T-helper 17 cell (primary cell): ENCODE measurements at regions not wholly inside any gene's neighbourhood (a gene's known extent, or its start where the extent isn't known, plus 50 kb on each side); places are given as distances from the start of the nearest gene placed in this dataset.

Experiments
- ATAC-seq: fragments of 150-1000 bp; cut with Tn5 transposase; 2 replicates; pipeline ENCODE4 v1.10.0; 2021; ENCODE audit warnings: mild to moderate bottlenecking, moderate library complexity
- DNase-seq, 3 donors: peaks; one replicate each; pipeline versions ENCODE4 v3.0.0 to v3.0.0-alpha.2; 2020 to 2021
- H3K9me3 ChIP-seq: one replicate; pipeline ENCODE4 v1.7.0; 2013; ENCODE audit warnings: low read length, mild to moderate bottlenecking; ENCODE audit not compliant: control insufficient read depth, poor library complexity, severe bottlenecking
- H3K27ac Mint-ChIP-seq: one replicate; pipeline ENCODE4 v1.8.0; 2022; ENCODE audit warnings: mild to moderate bottlenecking, moderate library complexity, mixed read lengths
- H3K27me3 Mint-ChIP-seq: one replicate; pipeline ENCODE4 v1.8.0; 2022; ENCODE audit warnings: mixed read lengths
- H3K36me3 Mint-ChIP-seq: one replicate; pipeline ENCODE4 v1.8.0; 2022; ENCODE audit warnings: low read depth, mixed read lengths
- H3K4me1 Mint-ChIP-seq: one replicate; pipeline ENCODE4 v1.8.0; 2022; ENCODE audit warnings: mild to moderate bottlenecking, mixed read lengths
- H3K4me3 Mint-ChIP-seq: one replicate; pipeline ENCODE4 v1.8.0; 2022; ENCODE audit warnings: mild to moderate bottlenecking, moderate library complexity, mixed read lengths

GRCh38 chr11:103530257-103530656, 421.0 kb downstream of the DYNC2H1 start:
- no peak overlapping the region for H3K27ac Mint-ChIP-seq
- H3K27me3 Mint-ChIP-seq, result peaks cover 43% of the 10 kb centered on the region

GRCh38 chr11:103532133-103532788, 423.0 kb downstream of the DYNC2H1 start:
- Mint-ChIP-seq H3K27me3 (peaks cover 40% of the 10 kb centered on the region), H3K4me3 (no peak overlapping the region), H3K4me1 (peaks cover under 1% of the 10 kb centered on the region), H3K36me3 (no peaks in the 10 kb centered on the region), H3K27ac (no peak overlapping the region)
- ATAC-seq, result no peak
- no peak for DNase-seq
- no peaks in the 10 kb centered on the region for H3K9me3 ChIP-seq

More at GRCh38 chr11:103530257-103530656, 421.0 kb downstream of the DYNC2H1 start:
- ATAC-seq (no peak), DNase-seq (no peak)
- Mint-ChIP-seq H3K4me3 (no peak overlapping the region), H3K36me3 (no peaks in the 10 kb centered on the region), H3K4me1 (no peaks in the 10 kb centered on the region)
- no peaks in the 10 kb centered on the region for H3K9me3 ChIP-seq

- H3K36me3 Mint-ChIP-seq, result no peaks in the 10 kb centered on the region
- DNase-seq, result no peak
Measured at GRCh38 chr11:103534191-103534590, 425.0 kb downstream of the DYNC2H1 start.

GRCh38 chr11:103534959-103535358, 425.7 kb downstream of the DYNC2H1 start:
- H3K36me3 Mint-ChIP-seq, result no peaks in the 10 kb centered on the region
- peaks cover 30% of the 10 kb centered on the region for H3K27me3 Mint-ChIP-seq
- no peak overlapping the region for H3K27ac Mint-ChIP-seq
- H3K4me3 Mint-ChIP-seq, result no peak overlapping the region
- no peaks in the 10 kb centered on the region for H3K9me3 ChIP-seq
- peaks cover 3% of the 10 kb centered on the region for H3K4me1 Mint-ChIP-seq
- DNase-seq (no peak), ATAC-seq (no peak)

More at GRCh38 chr11:103534191-103534590, 425.0 kb downstream of the DYNC2H1 start:
- no peaks in the 10 kb centered on the region for H3K9me3 ChIP-seq
- Mint-ChIP-seq H3K4me1 (peaks cover 3% of the 10 kb centered on the region), H3K27ac (no peak overlapping the region), H3K4me3 (no peak overlapping the region), H3K27me3 (peaks cover 33% of the 10 kb centered on the region)
- ATAC-seq, result no peak

- Mint-ChIP-seq H3K27ac (no peak overlapping the region), H3K36me3 (no peaks in the 10 kb centered on the region), H3K4me3 (no peak overlapping the region), H3K4me1 (peaks cover 3% of the 10 kb centered on the region), H3K27me3 (peaks cover 19% of the 10 kb centered on the region)
- no peak for ATAC-seq
- no peaks in the 10 kb centered on the region for H3K9me3 ChIP-seq
- no peak for DNase-seq
Measured at GRCh38 chr11:103536335-103536722, 427.1 kb downstream of the DYNC2H1 start.

GRCh38 chr11:103537904-103538502, 428.8 kb downstream of the DYNC2H1 start:
- no peaks in the 10 kb centered on the region for H3K36me3 Mint-ChIP-seq
- H3K4me1 Mint-ChIP-seq, result peaks cover 3% of the 10 kb centered on the region
- peaks cover 14% of the 10 kb centered on the region for H3K27me3 Mint-ChIP-seq
- no peaks in the 10 kb centered on the region for H3K9me3 ChIP-seq
- H3K4me3 Mint-ChIP-seq, result no peak overlapping the region
- no peak overlapping the region for H3K27ac Mint-ChIP-seq
- no peak for DNase-seq
- ATAC-seq, result no peak

GRCh38 chr11:103539166-103539565, 429.9 kb downstream of the DYNC2H1 start:
- DNase-seq (no peak), ATAC-seq (no peak)
- H3K36me3 Mint-ChIP-seq, result no peaks in the 10 kb centered on the region
- H3K27me3 Mint-ChIP-seq, result peaks cover 5% of the 10 kb centered on the region
- no peak overlapping the region for H3K27ac Mint-ChIP-seq
- H3K4me3 Mint-ChIP-seq, result no peak overlapping the region
- H3K9me3 ChIP-seq, result peaks cover 2% of the 10 kb centered on the region
- peaks cover 3% of the 10 kb centered on the region for H3K4me1 Mint-ChIP-seq

GRCh38 chr11:103541186-103541795, 432.1 kb downstream of the DYNC2H1 start:
- Mint-ChIP-seq H3K4me3 (no peak overlapping the region), H3K27ac (no peak overlapping the region), H3K4me1 (peaks cover 3% of the 10 kb centered on the region), H3K27me3 (no peaks in the 10 kb centered on the region), H3K36me3 (no peaks in the 10 kb centered on the region)
- no peak for ATAC-seq
- peaks cover 2% of the 10 kb centered on the region for H3K9me3 ChIP-seq
- DNase-seq, result no peak

- H3K27me3 Mint-ChIP-seq, result no peaks in the 10 kb centered on the region
- no peaks in the 10 kb centered on the region for H3K36me3 Mint-ChIP-seq
- no peak for DNase-seq
- no peak for ATAC-seq
- H3K9me3 ChIP-seq, result peaks cover 2% of the 10 kb centered on the region
- no peak overlapping the region for H3K4me3 Mint-ChIP-seq
- no peak overlapping the region for H3K27ac Mint-ChIP-seq
- H3K4me1 Mint-ChIP-seq, result no peaks in the 10 kb centered on the region
Measured at GRCh38 chr11:103542851-103543250, 433.6 kb downstream of the DYNC2H1 start.

- no peak overlapping the region for H3K27ac Mint-ChIP-seq
- H3K36me3 Mint-ChIP-seq, result no peaks in the 10 kb centered on the region
- no peaks in the 10 kb centered on the region for H3K4me1 Mint-ChIP-seq
- no peak overlapping the region for H3K4me3 Mint-ChIP-seq
- H3K27me3 Mint-ChIP-seq, result no peaks in the 10 kb centered on the region
- DNase-seq (no peak), ATAC-seq (no peak)
- peaks cover 2% of the 10 kb centered on the region for H3K9me3 ChIP-seq
Measured at GRCh38 chr11:103543456-103543855, 434.2 kb downstream of the DYNC2H1 start.

- no peaks in the 10 kb centered on the region for H3K36me3 Mint-ChIP-seq
- no peaks in the 10 kb centered on the region for H3K4me1 Mint-ChIP-seq
- H3K27me3 Mint-ChIP-seq, result no peaks in the 10 kb centered on the region
- H3K4me3 Mint-ChIP-seq, result no peak overlapping the region
- peaks cover 2% of the 10 kb centered on the region for H3K9me3 ChIP-seq
- DNase-seq, result no peak
- ATAC-seq, result no peak
- no peak overlapping the region for H3K27ac Mint-ChIP-seq
Measured at GRCh38 chr11:103544874-103545273, 435.6 kb downstream of the DYNC2H1 start.

GRCh38 chr11:103545551-103545950, 436.3 kb downstream of the DYNC2H1 start:
- no peaks in the 10 kb centered on the region for H3K36me3 Mint-ChIP-seq
- no peaks in the 10 kb centered on the region for H3K27me3 Mint-ChIP-seq
- ATAC-seq (no peak), DNase-seq (no peak)
- peaks cover 2% of the 10 kb centered on the region for H3K9me3 ChIP-seq
- peaks cover 3% of the 10 kb centered on the region for H3K4me1 Mint-ChIP-seq
- no peak overlapping the region for H3K27ac Mint-ChIP-seq
- no peak overlapping the region for H3K4me3 Mint-ChIP-seq

- Mint-ChIP-seq H3K36me3 (no peaks in the 10 kb centered on the region), H3K4me3 (no peak overlapping the region), H3K27me3 (no peaks in the 10 kb centered on the region), H3K27ac (no peak overlapping the region), H3K4me1 (peaks cover 3% of the 10 kb centered on the region)
- ATAC-seq, result no peak
- DNase-seq, result no peak
- H3K9me3 ChIP-seq, result peaks cover 2% of the 10 kb centered on the region
Measured at GRCh38 chr11:103546236-103546635, 437.0 kb downstream of the DYNC2H1 start.

- H3K9me3 ChIP-seq, result peaks cover 2% of the 10 kb centered on the region
- DNase-seq, result no peak
- Mint-ChIP-seq H3K36me3 (no peaks in the 10 kb centered on the region), H3K27me3 (no peaks in the 10 kb centered on the region), H3K27ac (no peak overlapping the region), H3K4me3 (no peak overlapping the region), H3K4me1 (peaks cover 3% of the 10 kb centered on the region)
- no peak for ATAC-seq
Measured at GRCh38 chr11:103547024-103547423, 437.8 kb downstream of the DYNC2H1 start.
